Right atrium auricular region (tissue), 2 donors: ENCODE measurements at regions not wholly inside any gene's neighbourhood (a gene's known extent, or its start where the extent isn't known, plus 50 kb on each side); places are given as distances from the start of the nearest gene placed in this dataset.
"Not testable (repeated sequence)": the region's sequence is repeated elsewhere in the genome, so short reads cannot be mapped to it uniquely, and the experiment has no call there.

Experiments used
- DNase-seq: peaks from one replicate; pipeline ENCODE4 v3.0.0-alpha.2; 2019; ENCODE audit warnings: low spot score
- H3K27ac ChIP-seq, 2 donors: fragments of 200-600 bp; sonication (generic); 1 replicate in 1 of 2; 2 replicates in 1 of 2; pipeline ENCODE4 v1.5.1; 2016 to 2019
- H3K27me3 ChIP-seq, 2 donors: fragments of 200-600 bp; sonication (generic); one replicate each; pipeline versions ENCODE4 v1.5.1 to v1.6.0; 2017 to 2019
- H3K36me3 ChIP-seq: fragments of 200-600 bp; sonication (generic); one replicate; pipeline ENCODE4 v1.5.1; 2016
- H3K4me1 ChIP-seq, 2 donors: fragments of 200-600 bp; sonication (generic); one replicate each; pipeline versions ENCODE4 v1.5.1 to v1.6.0; 2017 to 2019
- H3K4me3 ChIP-seq, 2 donors: fragments of 200-600 bp; sonication (generic); 1 replicate in 1 of 2; 2 replicates in 1 of 2; pipeline ENCODE4 v1.5.1; 2017 to 2019; ENCODE audit warnings: mild to moderate bottlenecking in 1 of 2, moderate library complexity in 1 of 2
- H3K9me3 ChIP-seq, 2 donors: fragments of 200-600 bp; sonication (generic); one replicate each; pipeline ENCODE4 v1.5.1; 2019
- CTCF ChIP-seq, 2 donors: fragments of 200-600 bp; sonication (generic); IDR thresholded peaks; one replicate each; pipeline ENCODE4 v1.5.1; 2019; ENCODE audit warnings: antibody characterized with exemption in 2 of 2

GRCh38 chr9:29100762-29101161 is 1527.5 kb upstream of the C9orf72 start:
- no peaks in the 10 kb centered on the region for H3K9me3 ChIP-seq
- H3K4me1 ChIP-seq = no peaks in the 10 kb centered on the region
- H3K27me3 ChIP-seq = no peaks in the 10 kb centered on the region
- DNase-seq = no peak
- H3K27ac ChIP-seq = no peak overlapping the region
- H3K4me3 ChIP-seq = no peak overlapping the region
- no peaks in the 10 kb centered on the region for H3K36me3 ChIP-seq
- no peak for TF ChIP-seq CTCF (IDR thresholded peaks at IDR 0.05)

GRCh38 chr9:29104166-29104565 is 1530.9 kb upstream of the C9orf72 start:
- not testable (repeated sequence) for H3K27me3 ChIP-seq, H3K4me3 ChIP-seq, H3K9me3 ChIP-seq, H3K36me3 ChIP-seq, DNase-seq, H3K27ac ChIP-seq, H3K4me1 ChIP-seq

GRCh38 chr9:29118555-29118954 is 1545.3 kb upstream of the C9orf72 start:
- no peak for TF ChIP-seq CTCF (IDR thresholded peaks at IDR 0.05)
- Histone ChIP-seq H3K4me3 (no peak overlapping the region), H3K9me3 (no peaks in the 10 kb centered on the region), H3K27me3 (no peaks in the 10 kb centered on the region), H3K4me1 (no peaks in the 10 kb centered on the region), H3K36me3 (no peaks in the 10 kb centered on the region), H3K27ac (no peak overlapping the region)
- DNase-seq = no peak

GRCh38 chr9:29126783-29127182 is 1553.5 kb upstream of the C9orf72 start:
- Histone ChIP-seq H3K4me3 (no peak overlapping the region), H3K27ac (no peak overlapping the region), H3K9me3 (peaks cover 0 to 23% of the 10 kb centered on the region in 2 donors), H3K36me3 (no peaks in the 10 kb centered on the region), H3K27me3 (no peaks in the 10 kb centered on the region), H3K4me1 (no peaks in the 10 kb centered on the region)
- no peak for DNase-seq
- TF ChIP-seq CTCF (IDR thresholded peaks at IDR 0.05) = no peak

GRCh38 chr9:29129763-29130162 is 1556.5 kb upstream of the C9orf72 start:
- Histone ChIP-seq H3K36me3 (no peaks in the 10 kb centered on the region), H3K4me3 (no peak overlapping the region), H3K4me1 (no peaks in the 10 kb centered on the region), H3K9me3 (peaks cover 0 to 12% of the 10 kb centered on the region in 2 donors), H3K27ac (no peak overlapping the region), H3K27me3 (no peaks in the 10 kb centered on the region)
- no peak for TF ChIP-seq CTCF (IDR thresholded peaks at IDR 0.05)
- no peak for DNase-seq

GRCh38 chr9:29144476-29144875 is 1571.2 kb upstream of the C9orf72 start:
- H3K4me3 ChIP-seq = no peak overlapping the region

More at GRCh38 chr9:29144476-29144875, 1571.2 kb upstream of the C9orf72 start:
- Histone ChIP-seq H3K4me1 (no peaks in the 10 kb centered on the region), H3K27ac (no peak overlapping the region), H3K27me3 (no peaks in the 10 kb centered on the region), H3K36me3 (no peaks in the 10 kb centered on the region), H3K9me3 (peaks cover 0 to 25% of the 10 kb centered on the region in 2 donors)
- DNase-seq = no peak
- TF ChIP-seq CTCF (IDR thresholded peaks at IDR 0.05) = no peak
